Neural cell (in vitro differentiated cells): ENCODE measurements at regions not wholly inside any gene's neighbourhood (a gene's known extent, or its start where the extent isn't known, plus 50 kb on each side); places are given as distances from the start of the nearest gene placed in this dataset.

Experiments
- EP300 ChIP-seq: fragments of 450-650 bp; conservative IDR thresholded peaks from 2 replicates; pipeline ENCODE4 v1.6.1; 2014; ENCODE audit warnings: antibody characterized with exemption, mild to moderate bottlenecking, moderate library complexity; ENCODE audit not compliant: poor library complexity, severe bottlenecking
- EZH2 ChIP-seq: fragments of 200-600, 300-800 bp; shearing (Covaris generic), sonication (generic); IDR thresholded peaks from 2 replicates; pipeline ENCODE4 v1.6.1; 2014; ENCODE audit warnings: antibody characterized with exemption, low read length, borderline replicate concordance, mild to moderate bottlenecking; ENCODE audit not compliant: insufficient read depth, poor library complexity, severe bottlenecking
- POLR2AphosphoS5 ChIP-seq: IDR thresholded peaks from 2 replicates; pipeline ENCODE4 v1.6.1; 2012
- RAD21 ChIP-seq: fragments of 450-650 bp; conservative IDR thresholded peaks from 2 replicates; pipeline ENCODE4 v1.6.1; 2014; ENCODE audit warnings: antibody characterized with exemption, mild to moderate bottlenecking, moderate library complexity
- SMC3 ChIP-seq: fragments of 450-650 bp; conservative IDR thresholded peaks from 2 replicates; pipeline ENCODE4 v1.6.1; 2014; ENCODE audit warnings: antibody characterized with exemption, mild to moderate bottlenecking, moderate library complexity; ENCODE audit not compliant: poor library complexity
- TAF1 ChIP-seq: IDR thresholded peaks from 2 replicates; pipeline ENCODE4 v1.6.1; 2012; ENCODE audit warnings: low read depth
- TF ChIP-seq, protein P1 (sequence below): IDR thresholded peaks from 2 replicates; pipeline ENCODE4 v1.6.1; 2012; ENCODE audit warnings: borderline replicate concordance
- TF ChIP-seq, protein P2 (sequence below): fragments of 450-650 bp; IDR thresholded peaks from 2 replicates; pipeline ENCODE4 v1.5.1; 2014; ENCODE audit warnings: antibody characterized with exemption, mild to moderate bottlenecking, moderate library complexity; ENCODE audit not compliant: poor library complexity, severe bottlenecking

DNA sequence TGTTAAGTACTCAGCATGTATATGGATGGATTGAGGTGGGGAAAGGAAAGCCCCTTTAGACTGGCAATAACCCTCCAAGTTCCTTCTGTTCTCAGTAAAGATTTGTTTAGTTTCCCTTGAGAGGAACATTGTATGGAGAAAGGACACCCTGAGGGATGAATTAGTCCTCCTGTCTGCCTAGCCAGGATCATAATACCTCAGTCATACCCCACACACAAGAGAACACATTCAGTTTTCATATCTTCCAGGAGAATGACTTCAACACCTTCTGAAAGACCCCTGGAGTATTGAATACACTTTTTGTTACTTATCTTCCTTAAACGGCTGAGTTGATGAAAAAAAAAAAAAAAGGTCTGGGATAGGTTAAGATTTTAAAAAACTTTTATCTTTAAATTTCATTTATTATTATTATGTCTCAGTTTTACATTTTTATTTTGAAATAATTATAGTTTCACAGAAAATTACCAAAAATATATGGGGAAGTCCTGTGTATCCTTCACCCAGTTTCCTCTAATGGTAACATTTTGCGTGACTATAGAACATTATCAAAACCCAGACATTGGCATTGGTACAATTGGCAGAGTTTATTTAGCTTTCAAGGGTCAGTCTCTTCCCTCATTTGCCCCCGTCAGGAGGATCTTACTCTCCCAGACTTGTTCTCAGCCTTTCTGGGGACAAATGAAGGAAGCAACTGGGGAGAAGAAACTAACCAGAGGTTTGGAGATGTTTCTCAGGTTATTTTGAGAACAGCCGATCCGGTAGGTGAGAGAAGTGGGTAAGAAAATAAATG is 88.0 kb downstream of the ACTBL2 start:
- TF ChIP-seq, protein P1, sequence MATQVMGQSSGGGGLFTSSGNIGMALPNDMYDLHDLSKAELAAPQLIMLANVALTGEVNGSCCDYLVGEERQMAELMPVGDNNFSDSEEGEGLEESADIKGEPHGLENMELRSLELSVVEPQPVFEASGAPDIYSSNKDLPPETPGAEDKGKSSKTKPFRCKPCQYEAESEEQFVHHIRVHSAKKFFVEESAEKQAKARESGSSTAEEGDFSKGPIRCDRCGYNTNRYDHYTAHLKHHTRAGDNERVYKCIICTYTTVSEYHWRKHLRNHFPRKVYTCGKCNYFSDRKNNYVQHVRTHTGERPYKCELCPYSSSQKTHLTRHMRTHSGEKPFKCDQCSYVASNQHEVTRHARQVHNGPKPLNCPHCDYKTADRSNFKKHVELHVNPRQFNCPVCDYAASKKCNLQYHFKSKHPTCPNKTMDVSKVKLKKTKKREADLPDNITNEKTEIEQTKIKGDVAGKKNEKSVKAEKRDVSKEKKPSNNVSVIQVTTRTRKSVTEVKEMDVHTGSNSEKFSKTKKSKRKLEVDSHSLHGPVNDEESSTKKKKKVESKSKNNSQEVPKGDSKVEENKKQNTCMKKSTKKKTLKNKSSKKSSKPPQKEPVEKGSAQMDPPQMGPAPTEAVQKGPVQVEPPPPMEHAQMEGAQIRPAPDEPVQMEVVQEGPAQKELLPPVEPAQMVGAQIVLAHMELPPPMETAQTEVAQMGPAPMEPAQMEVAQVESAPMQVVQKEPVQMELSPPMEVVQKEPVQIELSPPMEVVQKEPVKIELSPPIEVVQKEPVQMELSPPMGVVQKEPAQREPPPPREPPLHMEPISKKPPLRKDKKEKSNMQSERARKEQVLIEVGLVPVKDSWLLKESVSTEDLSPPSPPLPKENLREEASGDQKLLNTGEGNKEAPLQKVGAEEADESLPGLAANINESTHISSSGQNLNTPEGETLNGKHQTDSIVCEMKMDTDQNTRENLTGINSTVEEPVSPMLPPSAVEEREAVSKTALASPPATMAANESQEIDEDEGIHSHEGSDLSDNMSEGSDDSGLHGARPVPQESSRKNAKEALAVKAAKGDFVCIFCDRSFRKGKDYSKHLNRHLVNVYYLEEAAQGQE: no peak
- TF ChIP-seq POLR2AphosphoS5 (no peak), EZH2 (no peak), TAF1 (no peak), SMC3 (no peak), RAD21 (no peak), EP300 (no peak)
- TF ChIP-seq, protein P2, sequence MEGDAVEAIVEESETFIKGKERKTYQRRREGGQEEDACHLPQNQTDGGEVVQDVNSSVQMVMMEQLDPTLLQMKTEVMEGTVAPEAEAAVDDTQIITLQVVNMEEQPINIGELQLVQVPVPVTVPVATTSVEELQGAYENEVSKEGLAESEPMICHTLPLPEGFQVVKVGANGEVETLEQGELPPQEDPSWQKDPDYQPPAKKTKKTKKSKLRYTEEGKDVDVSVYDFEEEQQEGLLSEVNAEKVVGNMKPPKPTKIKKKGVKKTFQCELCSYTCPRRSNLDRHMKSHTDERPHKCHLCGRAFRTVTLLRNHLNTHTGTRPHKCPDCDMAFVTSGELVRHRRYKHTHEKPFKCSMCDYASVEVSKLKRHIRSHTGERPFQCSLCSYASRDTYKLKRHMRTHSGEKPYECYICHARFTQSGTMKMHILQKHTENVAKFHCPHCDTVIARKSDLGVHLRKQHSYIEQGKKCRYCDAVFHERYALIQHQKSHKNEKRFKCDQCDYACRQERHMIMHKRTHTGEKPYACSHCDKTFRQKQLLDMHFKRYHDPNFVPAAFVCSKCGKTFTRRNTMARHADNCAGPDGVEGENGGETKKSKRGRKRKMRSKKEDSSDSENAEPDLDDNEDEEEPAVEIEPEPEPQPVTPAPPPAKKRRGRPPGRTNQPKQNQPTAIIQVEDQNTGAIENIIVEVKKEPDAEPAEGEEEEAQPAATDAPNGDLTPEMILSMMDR: no peak
